ENCODE measurements at regions not wholly inside any gene's neighbourhood (a gene's known extent, or its start where the extent isn't known, plus 50 kb on each side); places are given as distances from the start of the nearest gene placed in this dataset.

GRCh38 chr15:58275785-58276184 is 137.6 kb downstream of the AQP9 start:
- TF ChIP-seq POLR2A (IDR thresholded peaks at IDR 0.05) (no peak), CTCF (IDR thresholded peaks at IDR 0.05) (no peak)
